GM12878 (cell line): ENCODE measurements at regions not wholly inside any gene's neighbourhood (a gene's known extent, or its start where the extent isn't known, plus 50 kb on each side); places are given as distances from the start of the nearest gene placed in this dataset.

Experiments
- ATAC-seq: fragments of 200-7000 bp; cut with Tn5 transposase; 3 replicates; pipeline ENCODE4 v1.9.1; 2020; ENCODE audit warnings: mild to moderate bottlenecking, moderate library complexity
- BruUV-seq: library from RNA; stranded (reverse); fragments of 400-500 nt; replicated peaks from 2 replicates; lab custom pipeline; 2021; lab: Mats Ljungman, UMichigan
- CTCF ChIA-PET: fragments of 300-600 bp; sonication (Branson Sonifier 250); formaldehyde crosslinking; extraction: SDS; loops from one replicate; lab custom pipeline; 2021; ENCODE audit warnings: inconsistent platforms; lab: Yijun Ruan, JAX
- POLR2A ChIA-PET: fragments of 350-600 bp; formaldehyde crosslinking; extraction: SDS; loops from one replicate; lab custom pipeline; 2021; ENCODE audit warnings: inconsistent platforms; lab: Charles Lee
- RAD21 ChIA-PET: fragments of 300-600 bp; sonication (Branson Sonifier 250); formaldehyde crosslinking; loops from one replicate; lab custom pipeline; 2023; ENCODE audit warnings: antibody characterized with exemption; ENCODE audit not compliant: unreplicated experiment; lab: Charles Lee
- SMC1A ChIA-PET: fragments of 300-600 bp; sonication (Branson Sonifier 250); formaldehyde crosslinking; loops from one replicate; lab custom pipeline; 2023; ENCODE audit not compliant: unreplicated experiment, uncharacterized antibody; lab: Charles Lee
- DNase-seq: peaks from one replicate; pipeline ENCODE4 v3.0.0-alpha.2; 2011; ENCODE audit warnings: low read depth, low spot score
- FAIRE-seq: peaks from 3 replicates; lab custom pipeline; 2011; peaks lifted over from hg19 to GRCh38; lab: Jason Lieb, UNC
- H2AFZ ChIP-seq: 2 replicates; pipeline ENCODE4 v1.6.0; 2011; ENCODE audit warnings: low read depth, low read length, control low read depth; ENCODE audit not compliant: control insufficient read depth
- H3K27ac ChIP-seq: 2 replicates; pipeline ENCODE4 v1.5.1; 2011; ENCODE audit warnings: control low read depth; ENCODE audit not compliant: control insufficient read depth, insufficient read depth
- H3K27me3 ChIP-seq, 2 experiments: replicated peaks in 1 of 2; 2 replicates each; pipeline versions ENCODE4 v1.6.0 to v1.6.1; 2011; ENCODE audit warnings: low read length in 1 of 2; ENCODE audit not compliant: control insufficient read depth in 2 of 2, insufficient read depth in 2 of 2
- H3K36me3 ChIP-seq, 2 experiments: 2 replicates each; pipeline ENCODE4 v1.5.1; 2011; ENCODE audit warnings: low read length in 1 of 2; ENCODE audit not compliant: control insufficient read depth in 2 of 2, insufficient read depth in 2 of 2
- H3K4me1 ChIP-seq: 2 replicates; pipeline ENCODE4 v1.6.1; 2011; ENCODE audit warnings: mild to moderate bottlenecking, low read length, moderate library complexity, mixed read lengths; ENCODE audit not compliant: control insufficient read depth, insufficient read depth
- H3K4me2 ChIP-seq: 2 replicates; pipeline ENCODE4 v1.6.0; 2011; ENCODE audit warnings: control low read depth; ENCODE audit not compliant: control insufficient read depth, insufficient read depth
- H3K4me3 ChIP-seq: fragments of 200-600 bp; sonication (generic); 2 replicates; pipeline ENCODE4 v1.5.1; 2016
- H3K79me2 ChIP-seq: 2 replicates; pipeline ENCODE4 v1.6.0; 2011; ENCODE audit warnings: low read length; ENCODE audit not compliant: control insufficient read depth, insufficient read depth
- H3K9ac ChIP-seq: 2 replicates; pipeline ENCODE4 v1.8.0; 2011; ENCODE audit warnings: low read length, control low read depth, mixed read lengths; ENCODE audit not compliant: control insufficient read depth, insufficient read depth
- H3K9me3 ChIP-seq: replicated peaks from 3 replicates; pipeline ENCODE4 v1.5.1; 2011; ENCODE audit warnings: mild to moderate bottlenecking, low read length; ENCODE audit not compliant: control insufficient read depth, insufficient read depth
- H4K20me1 ChIP-seq: 2 replicates; pipeline ENCODE4 v1.6.0; 2011; ENCODE audit not compliant: control insufficient read depth, insufficient read depth
- CBX5 ChIP-seq: sonication (generic); IDR thresholded peaks from 2 replicates; pipeline ENCODE4 v1.6.1; 2016; ENCODE audit warnings: low read depth, moderate library complexity, mild to moderate bottlenecking, inconsistent platforms
- CHD1 ChIP-seq: IDR thresholded peaks from 2 replicates; pipeline ENCODE4 v1.6.1; 2012; ENCODE audit warnings: low read depth, low read length, improper control_type of control experiment
- JUNB ChIP-seq: IDR thresholded peaks from 2 replicates; pipeline ENCODE4 v1.6.1; 2016; ENCODE audit warnings: antibody characterized with exemption, mild to moderate bottlenecking
- NR2F1 ChIP-seq: fragments of 450-650 bp; conservative IDR thresholded peaks from 2 replicates; pipeline ENCODE4 v1.6.1; 2017; ENCODE audit warnings: mild to moderate bottlenecking
- PAX8 ChIP-seq: fragments of 450-650 bp; IDR thresholded peaks from 2 replicates; pipeline ENCODE4 v1.6.1; 2017; ENCODE audit warnings: mild to moderate bottlenecking, moderate library complexity
- SREBF2 ChIP-seq: IDR thresholded peaks from 2 replicates; pipeline ENCODE4 v1.6.1; 2012; ENCODE audit warnings: mild to moderate bottlenecking, low read length
- TARDBP ChIP-seq: IDR thresholded peaks from 2 replicates; pipeline ENCODE4 v1.6.1; 2016; ENCODE audit warnings: borderline replicate concordance
- TCF7 ChIP-seq: IDR thresholded peaks from 2 replicates; pipeline ENCODE4 v1.6.1; 2014; ENCODE audit warnings: antibody characterized with exemption, borderline replicate concordance
- ZZZ3 ChIP-seq: IDR thresholded peaks from 2 replicates; pipeline ENCODE4 v1.6.1; 2011; ENCODE audit warnings: low read depth; ENCODE audit not compliant: control insufficient read depth, insufficient read length
- in situ Hi-C: fragments of 300-500 bp; cut with MboI; formaldehyde crosslinking; loops from 9 replicates; pipeline ENCODE4 v1.14.3; 2018; ENCODE audit warnings: mixed read lengths
- intact Hi-C: fragments of 100-400 bp; cut with micrococcal nuclease; formaldehyde crosslinking; loops from one replicate; pipeline ENCODE4 v1.14.2; 2022; ENCODE audit not compliant: unreplicated experiment
- TF ChIP-seq, protein P1 (sequence below): fragments of 450-650 bp; IDR thresholded peaks from 2 replicates; pipeline ENCODE4 v1.6.1; 2017; ENCODE audit warnings: mild to moderate bottlenecking, moderate library complexity
- TF ChIP-seq, protein P2 (sequence below): fragments of 450-650 bp; IDR thresholded peaks from 2 replicates; pipeline ENCODE4 v1.6.1; 2016; ENCODE audit warnings: mild to moderate bottlenecking
- TF ChIP-seq, protein P3 (sequence below): fragments of 450-650 bp; conservative IDR thresholded peaks from 2 replicates; pipeline ENCODE4 v1.6.1; 2017; ENCODE audit warnings: mild to moderate bottlenecking, moderate library complexity
- TF ChIP-seq, protein P4 (sequence below): fragments of 150-350 bp; IDR thresholded peaks from 2 replicates; pipeline ENCODE4 v1.6.1; 2014; ENCODE audit warnings: mild to moderate bottlenecking, low read depth, low read length
- TF ChIP-seq, protein P5 (sequence below), 3 experiments: IDR thresholded peaks in 2 of 3; conservative IDR thresholded peaks in 1 of 3; 2 replicates each; pipeline ENCODE4 v1.5.1; 2011; ENCODE audit warnings: low read depth in 3 of 3, low read length in 3 of 3, mild to moderate bottlenecking in 3 of 3, control low read depth in 2 of 3, moderate library complexity in 2 of 3, inconsistent platforms in 1 of 3, mixed read lengths in 1 of 3; ENCODE audit not compliant: control insufficient read depth in 2 of 3, insufficient read depth in 1 of 3; ENCODE audit errors: extremely low read depth in 1 of 3

DNA sequence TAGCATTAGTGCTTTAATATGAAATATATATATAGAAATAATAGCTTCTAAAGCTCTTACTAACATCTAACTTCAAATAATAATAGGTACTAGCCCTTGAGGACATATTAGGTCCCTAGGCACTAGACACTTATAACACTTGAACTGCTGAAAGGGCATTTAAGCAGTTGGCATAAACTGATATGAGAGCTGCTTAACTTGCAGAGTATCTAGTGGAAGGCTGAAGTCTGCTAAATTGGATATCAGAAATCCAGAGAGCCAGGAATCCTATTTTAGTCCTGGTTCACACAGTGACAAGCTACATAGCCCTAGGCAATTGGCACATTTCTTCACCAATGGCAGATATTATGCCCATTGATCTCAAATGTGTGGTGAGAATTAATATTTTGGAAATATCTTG lies 326.9 kb upstream of the UBE2E3 start:
- Histone ChIP-seq H4K20me1 (no peaks in the 10 kb centered on the region; the same call in 1 of the 2 replicates), H3K4me3 (no peak overlapping the region), H3K9ac (no peak overlapping the region), H3K27me3 (no peaks in the 10 kb centered on the region), H2AFZ (no peak overlapping the region), H3K9me3 (no peaks in the 10 kb centered on the region), H3K4me2 (no peak overlapping the region), H3K4me1 (no peaks in the 10 kb centered on the region), H3K79me2 (no peaks in the 10 kb centered on the region), H3K36me3 (no peaks in the 10 kb centered on the region), H3K27ac (no peak overlapping the region)
- POLR2A ChIA-PET: no interaction called here
- intact Hi-C loops: no loop called here
- SMC1A ChIA-PET: interaction anchor here (1.5 kb wide), 1 partner anchor 11 kb away, joined by 3 read pairs; no protein-coding TSS in a partner anchor
- CTCF ChIA-PET: no interaction called here
- no peak for FAIRE-seq
- in situ Hi-C loops: no loop called here
- DNase-seq: no peak
- no TSS peak for BruUV-seq
- RAD21 ChIA-PET: no interaction called here
- ATAC-seq: no peak
- TF ChIP-seq TARDBP (no peak), CBX5 (no peak), NR2F1 (no peak), ZZZ3 (no peak), SREBF2 (no peak), CHD1 (no peak), TCF7 (no peak), JUNB (no peak), PAX8 (no peak)
- TF ChIP-seq, protein P1, sequence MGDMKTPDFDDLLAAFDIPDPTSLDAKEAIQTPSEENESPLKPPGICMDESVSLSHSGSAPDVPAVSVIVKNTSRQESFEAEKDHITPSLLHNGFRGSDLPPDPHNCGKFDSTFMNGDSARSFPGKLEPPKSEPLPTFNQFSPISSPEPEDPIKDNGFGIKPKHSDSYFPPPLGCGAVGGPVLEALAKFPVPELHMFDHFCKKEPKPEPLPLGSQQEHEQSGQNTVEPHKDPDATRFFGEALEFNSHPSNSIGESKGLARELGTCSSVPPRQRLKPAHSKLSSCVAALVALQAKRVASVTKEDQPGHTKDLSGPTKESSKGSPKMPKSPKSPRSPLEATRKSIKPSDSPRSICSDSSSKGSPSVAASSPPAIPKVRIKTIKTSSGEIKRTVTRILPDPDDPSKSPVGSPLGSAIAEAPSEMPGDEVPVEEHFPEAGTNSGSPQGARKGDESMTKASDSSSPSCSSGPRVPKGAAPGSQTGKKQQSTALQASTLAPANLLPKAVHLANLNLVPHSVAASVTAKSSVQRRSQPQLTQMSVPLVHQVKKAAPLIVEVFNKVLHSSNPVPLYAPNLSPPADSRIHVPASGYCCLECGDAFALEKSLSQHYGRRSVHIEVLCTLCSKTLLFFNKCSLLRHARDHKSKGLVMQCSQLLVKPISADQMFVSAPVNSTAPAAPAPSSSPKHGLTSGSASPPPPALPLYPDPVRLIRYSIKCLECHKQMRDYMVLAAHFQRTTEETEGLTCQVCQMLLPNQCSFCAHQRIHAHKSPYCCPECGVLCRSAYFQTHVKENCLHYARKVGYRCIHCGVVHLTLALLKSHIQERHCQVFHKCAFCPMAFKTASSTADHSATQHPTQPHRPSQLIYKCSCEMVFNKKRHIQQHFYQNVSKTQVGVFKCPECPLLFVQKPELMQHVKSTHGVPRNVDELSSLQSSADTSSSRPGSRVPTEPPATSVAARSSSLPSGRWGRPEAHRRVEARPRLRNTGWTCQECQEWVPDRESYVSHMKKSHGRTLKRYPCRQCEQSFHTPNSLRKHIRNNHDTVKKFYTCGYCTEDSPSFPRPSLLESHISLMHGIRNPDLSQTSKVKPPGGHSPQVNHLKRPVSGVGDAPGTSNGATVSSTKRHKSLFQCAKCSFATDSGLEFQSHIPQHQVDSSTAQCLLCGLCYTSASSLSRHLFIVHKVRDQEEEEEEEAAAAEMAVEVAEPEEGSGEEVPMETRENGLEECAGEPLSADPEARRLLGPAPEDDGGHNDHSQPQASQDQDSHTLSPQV: no peak
- TF ChIP-seq, protein P2, sequence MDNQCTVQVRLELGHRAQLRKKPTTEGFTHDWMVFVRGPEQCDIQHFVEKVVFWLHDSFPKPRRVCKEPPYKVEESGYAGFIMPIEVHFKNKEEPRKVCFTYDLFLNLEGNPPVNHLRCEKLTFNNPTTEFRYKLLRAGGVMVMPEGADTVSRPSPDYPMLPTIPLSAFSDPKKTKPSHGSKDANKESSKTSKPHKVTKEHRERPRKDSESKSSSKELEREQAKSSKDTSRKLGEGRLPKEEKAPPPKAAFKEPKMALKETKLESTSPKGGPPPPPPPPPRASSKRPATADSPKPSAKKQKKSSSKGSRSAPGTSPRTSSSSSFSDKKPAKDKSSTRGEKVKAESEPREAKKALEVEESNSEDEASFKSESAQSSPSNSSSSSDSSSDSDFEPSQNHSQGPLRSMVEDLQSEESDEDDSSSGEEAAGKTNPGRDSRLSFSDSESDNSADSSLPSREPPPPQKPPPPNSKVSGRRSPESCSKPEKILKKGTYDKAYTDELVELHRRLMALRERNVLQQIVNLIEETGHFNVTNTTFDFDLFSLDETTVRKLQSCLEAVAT: no peak
- TF ChIP-seq, protein P3, sequence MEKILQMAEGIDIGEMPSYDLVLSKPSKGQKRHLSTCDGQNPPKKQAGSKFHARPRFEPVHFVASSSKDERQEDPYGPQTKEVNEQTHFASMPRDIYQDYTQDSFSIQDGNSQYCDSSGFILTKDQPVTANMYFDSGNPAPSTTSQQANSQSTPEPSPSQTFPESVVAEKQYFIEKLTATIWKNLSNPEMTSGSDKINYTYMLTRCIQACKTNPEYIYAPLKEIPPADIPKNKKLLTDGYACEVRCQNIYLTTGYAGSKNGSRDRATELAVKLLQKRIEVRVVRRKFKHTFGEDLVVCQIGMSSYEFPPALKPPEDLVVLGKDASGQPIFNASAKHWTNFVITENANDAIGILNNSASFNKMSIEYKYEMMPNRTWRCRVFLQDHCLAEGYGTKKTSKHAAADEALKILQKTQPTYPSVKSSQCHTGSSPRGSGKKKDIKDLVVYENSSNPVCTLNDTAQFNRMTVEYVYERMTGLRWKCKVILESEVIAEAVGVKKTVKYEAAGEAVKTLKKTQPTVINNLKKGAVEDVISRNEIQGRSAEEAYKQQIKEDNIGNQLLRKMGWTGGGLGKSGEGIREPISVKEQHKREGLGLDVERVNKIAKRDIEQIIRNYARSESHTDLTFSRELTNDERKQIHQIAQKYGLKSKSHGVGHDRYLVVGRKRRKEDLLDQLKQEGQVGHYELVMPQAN: no peak
- TF ChIP-seq, protein P4, sequence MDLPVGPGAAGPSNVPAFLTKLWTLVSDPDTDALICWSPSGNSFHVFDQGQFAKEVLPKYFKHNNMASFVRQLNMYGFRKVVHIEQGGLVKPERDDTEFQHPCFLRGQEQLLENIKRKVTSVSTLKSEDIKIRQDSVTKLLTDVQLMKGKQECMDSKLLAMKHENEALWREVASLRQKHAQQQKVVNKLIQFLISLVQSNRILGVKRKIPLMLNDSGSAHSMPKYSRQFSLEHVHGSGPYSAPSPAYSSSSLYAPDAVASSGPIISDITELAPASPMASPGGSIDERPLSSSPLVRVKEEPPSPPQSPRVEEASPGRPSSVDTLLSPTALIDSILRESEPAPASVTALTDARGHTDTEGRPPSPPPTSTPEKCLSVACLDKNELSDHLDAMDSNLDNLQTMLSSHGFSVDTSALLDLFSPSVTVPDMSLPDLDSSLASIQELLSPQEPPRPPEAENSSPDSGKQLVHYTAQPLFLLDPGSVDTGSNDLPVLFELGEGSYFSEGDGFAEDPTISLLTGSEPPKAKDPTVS: no peak
- TF ChIP-seq, protein P5, sequence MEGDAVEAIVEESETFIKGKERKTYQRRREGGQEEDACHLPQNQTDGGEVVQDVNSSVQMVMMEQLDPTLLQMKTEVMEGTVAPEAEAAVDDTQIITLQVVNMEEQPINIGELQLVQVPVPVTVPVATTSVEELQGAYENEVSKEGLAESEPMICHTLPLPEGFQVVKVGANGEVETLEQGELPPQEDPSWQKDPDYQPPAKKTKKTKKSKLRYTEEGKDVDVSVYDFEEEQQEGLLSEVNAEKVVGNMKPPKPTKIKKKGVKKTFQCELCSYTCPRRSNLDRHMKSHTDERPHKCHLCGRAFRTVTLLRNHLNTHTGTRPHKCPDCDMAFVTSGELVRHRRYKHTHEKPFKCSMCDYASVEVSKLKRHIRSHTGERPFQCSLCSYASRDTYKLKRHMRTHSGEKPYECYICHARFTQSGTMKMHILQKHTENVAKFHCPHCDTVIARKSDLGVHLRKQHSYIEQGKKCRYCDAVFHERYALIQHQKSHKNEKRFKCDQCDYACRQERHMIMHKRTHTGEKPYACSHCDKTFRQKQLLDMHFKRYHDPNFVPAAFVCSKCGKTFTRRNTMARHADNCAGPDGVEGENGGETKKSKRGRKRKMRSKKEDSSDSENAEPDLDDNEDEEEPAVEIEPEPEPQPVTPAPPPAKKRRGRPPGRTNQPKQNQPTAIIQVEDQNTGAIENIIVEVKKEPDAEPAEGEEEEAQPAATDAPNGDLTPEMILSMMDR (IDR thresholded peaks at IDR 0.05 in 2 of 3, conservative IDR thresholded peaks at IDR 0.05 in 1 of 3; ENCODE audit: control insufficient read depth in 2 of 3, extremely low read depth in 1 of 3, insufficient read depth in 1 of 3, low read depth in 3 of 3, low read length in 3 of 3): no peak
